H9 (cell line): ENCODE measurements at regions not wholly inside any gene's neighbourhood (a gene's known extent, or its start where the extent isn't known, plus 50 kb on each side); places are given as distances from the start of the nearest gene placed in this dataset.

Experiments
- DNase-seq: peaks from one replicate; pipeline ENCODE4 v3.0.0-alpha.2; 2017
- H2AFZ ChIP-seq: one replicate; pipeline ENCODE4 v1.6.1; 2013; ENCODE audit warnings: mild to moderate bottlenecking, low read length, control low read depth, moderate library complexity
- H2AK5ac ChIP-seq: 2 replicates; pipeline ENCODE4 v1.6.1; 2013; ENCODE audit warnings: low read length, control low read depth, mixed read lengths; ENCODE audit not compliant: insufficient read length
- H2BK120ac ChIP-seq: one replicate; pipeline ENCODE4 v1.6.1; 2013; ENCODE audit warnings: low read depth, mild to moderate bottlenecking, low read length, control low read depth, inconsistent platforms; ENCODE audit not compliant: poor library complexity, severe bottlenecking
- H2BK12ac ChIP-seq: 2 replicates; pipeline ENCODE4 v1.6.1; 2013; ENCODE audit warnings: low read length, control low read depth, mixed read lengths, low read depth; ENCODE audit not compliant: insufficient read length
- H2BK15ac ChIP-seq: 2 replicates; pipeline ENCODE4 v1.6.1; 2013; ENCODE audit warnings: low read depth, low read length, control low read depth
- H2BK20ac ChIP-seq: one replicate; pipeline ENCODE4 v1.6.1; 2013; ENCODE audit warnings: low read depth, mild to moderate bottlenecking, low read length, control low read depth, inconsistent platforms; ENCODE audit not compliant: poor library complexity, severe bottlenecking
- H2BK5ac ChIP-seq: 2 replicates; pipeline ENCODE4 v1.6.1; 2013; ENCODE audit warnings: low read length, control low read depth, mixed read lengths; ENCODE audit not compliant: insufficient read length
- H3K14ac ChIP-seq: 2 replicates; pipeline ENCODE4 v1.6.1; 2013; ENCODE audit warnings: low read length, control low read depth; ENCODE audit not compliant: insufficient read depth
- H3K18ac ChIP-seq: 2 replicates; pipeline ENCODE4 v1.6.1; 2013; ENCODE audit warnings: low read depth, mild to moderate bottlenecking, mixed read lengths, low read length, control low read depth; ENCODE audit not compliant: insufficient read length
- H3K23ac ChIP-seq: 2 replicates; pipeline ENCODE4 v1.6.1; 2013; ENCODE audit warnings: low read length, control low read depth, mixed read lengths, low read depth; ENCODE audit not compliant: insufficient read length
- H3K23me2 ChIP-seq: 2 replicates; pipeline ENCODE4 v1.6.1; 2013; ENCODE audit warnings: low read depth, mild to moderate bottlenecking, mixed read lengths, low read length, control low read depth; ENCODE audit not compliant: insufficient read length, poor library complexity, severe bottlenecking
- H3K27ac ChIP-seq: 2 replicates; pipeline ENCODE4 v1.5.1; 2013; ENCODE audit warnings: low read length, control low read depth, mixed read lengths, low read depth; ENCODE audit not compliant: insufficient read length
- H3K27me3 ChIP-seq: 2 replicates; pipeline ENCODE4 v1.6.1; 2013; ENCODE audit warnings: low read length, control low read depth, inconsistent platforms; ENCODE audit not compliant: insufficient read depth
- H3K4ac ChIP-seq: 2 replicates; pipeline ENCODE4 v1.6.1; 2013; ENCODE audit warnings: low read depth, mild to moderate bottlenecking, control low read depth, inconsistent platforms, low read length, moderate library complexity
- H3K4me1 ChIP-seq: 2 replicates; pipeline ENCODE4 v1.6.1; 2013; ENCODE audit warnings: low read length, control low read depth, inconsistent platforms; ENCODE audit not compliant: insufficient read depth
- H3K4me2 ChIP-seq: 2 replicates; pipeline ENCODE4 v1.6.1; 2013; ENCODE audit warnings: low read length, control low read depth, mixed read lengths; ENCODE audit not compliant: insufficient read length, insufficient read depth
- H3K56ac ChIP-seq: 2 replicates; pipeline ENCODE4 v1.6.1; 2013; ENCODE audit warnings: low read depth, mild to moderate bottlenecking, mixed read lengths, low read length, control low read depth; ENCODE audit not compliant: insufficient read length
- H3K79me1 ChIP-seq: 2 replicates; pipeline ENCODE4 v1.6.1; 2013; ENCODE audit warnings: low read depth, mild to moderate bottlenecking, moderate library complexity, low read length, control low read depth, inconsistent platforms; ENCODE audit not compliant: insufficient read depth, poor library complexity, severe bottlenecking
- H3K79me2 ChIP-seq: 2 replicates; pipeline ENCODE4 v1.6.1; 2013; ENCODE audit warnings: low read length, control low read depth, inconsistent platforms; ENCODE audit not compliant: insufficient read depth
- H3K9ac ChIP-seq: 2 replicates; pipeline ENCODE4 v1.6.1; 2013; ENCODE audit warnings: low read length, control low read depth, mixed read lengths; ENCODE audit not compliant: insufficient read length; ENCODE audit errors: extremely low read depth
- H3K9me3 ChIP-seq: one replicate; pipeline ENCODE4 v1.6.1; 2013; ENCODE audit warnings: low read depth, low read length, inconsistent platforms; ENCODE audit not compliant: control insufficient read depth
- H3T11ph ChIP-seq: one replicate; pipeline ENCODE4 v1.6.1; 2013; ENCODE audit warnings: mild to moderate bottlenecking, low read length, control low read depth, inconsistent platforms
- H4K20me1 ChIP-seq: one replicate; pipeline ENCODE4 v1.6.1; 2013; ENCODE audit not compliant: control insufficient read depth, insufficient read length, insufficient read depth
- H4K5ac ChIP-seq: 2 replicates; pipeline ENCODE4 v1.6.1; 2013; ENCODE audit warnings: low read depth, mild to moderate bottlenecking, mixed read lengths, low read length, control low read depth; ENCODE audit not compliant: insufficient read length
- H4K8ac ChIP-seq: replicated peaks from 2 replicates; pipeline ENCODE4 v1.6.1; 2013; ENCODE audit warnings: low read length, control low read depth, mixed read lengths, low read depth; ENCODE audit not compliant: insufficient read length
- H4K91ac ChIP-seq: 2 replicates; pipeline ENCODE4 v1.6.1; 2013; ENCODE audit warnings: low read depth, mild to moderate bottlenecking, moderate library complexity, mixed read lengths, low read length, control low read depth; ENCODE audit not compliant: insufficient read length
- H3K27ac Mint-ChIP-seq, 3 experiments: 2 replicates in 2 of 3; 3 replicates in 1 of 3; pipeline ENCODE4 v1.8.0; 2020 to 2021; ENCODE audit warnings: mixed read lengths in 3 of 3, mild to moderate bottlenecking in 1 of 3, moderate library complexity in 1 of 3
- H3K27me3 Mint-ChIP-seq: 2 replicates; pipeline ENCODE4 v1.8.0; 2021; ENCODE audit warnings: low read depth, mild to moderate bottlenecking, moderate library complexity, mixed read lengths
- H3K36me3 Mint-ChIP-seq, 3 experiments: 2 replicates in 2 of 3; 3 replicates in 1 of 3; pipeline ENCODE4 v1.8.0; 2020 to 2021; ENCODE audit warnings: low read depth in 3 of 3, mixed read lengths in 3 of 3; ENCODE audit not compliant: insufficient read depth in 1 of 3
- H3K4me1 Mint-ChIP-seq, 2 experiments: 2 replicates each; pipeline ENCODE4 v1.8.0; 2020; ENCODE audit warnings: mixed read lengths in 2 of 2
- H3K4me3 Mint-ChIP-seq, 2 experiments: 2 replicates in 1 of 2; 3 replicates in 1 of 2; pipeline ENCODE4 v1.8.0; 2020 to 2021; ENCODE audit warnings: mild to moderate bottlenecking in 2 of 2, mixed read lengths in 2 of 2, moderate library complexity in 1 of 2
- H3K9me3 Mint-ChIP-seq, 2 experiments: 2 replicates in 1 of 2; 3 replicates in 1 of 2; pipeline ENCODE4 v1.8.0; 2020; ENCODE audit warnings: mild to moderate bottlenecking in 2 of 2, mixed read lengths in 2 of 2, moderate library complexity in 1 of 2
- WGBS: extraction: QIAGEN DNeasy Blood & Tissue Kit; methylation state at CpG from one replicate; pipeline ENCODE4 v1.1.7; 2013; ENCODE audit warnings: missing lambda C conversion rate, low lambda C conversion rate, mixed read lengths; ENCODE audit not compliant: insufficient read length; ENCODE audit errors: extremely low coverage; 5-methylcytosine and 5-hydroxymethylcytosine counted together
- TF ChIP-seq, protein P1 (sequence below): fragments of 200-600 bp; sonication (generic); conservative IDR thresholded peaks from 3 replicates; pipeline ENCODE4 v1.8.0; 2021; ENCODE audit warnings: antibody characterized with exemption, mild to moderate bottlenecking

DNA sequence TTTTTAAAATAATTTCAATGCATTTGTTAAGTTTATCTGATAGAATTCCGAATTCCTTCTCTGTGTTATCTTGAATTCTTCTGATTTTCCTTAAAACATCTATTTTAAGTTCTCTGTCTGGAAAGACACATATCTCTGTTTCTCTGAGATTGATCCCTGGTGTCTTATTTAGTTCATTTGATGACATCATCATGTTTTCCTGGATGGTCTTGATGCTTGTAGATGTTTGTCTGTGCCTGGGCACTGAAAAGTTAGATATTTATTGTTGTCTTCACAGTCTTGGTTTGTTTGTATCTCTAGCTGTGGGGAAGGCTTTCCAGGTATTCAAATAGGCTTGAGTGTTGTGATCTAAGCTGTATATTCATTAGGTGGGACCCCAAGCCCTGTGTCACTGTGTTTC is 1028.8 kb downstream of the GLUD2 start:
- Histone ChIP-seq H2BK15ac (no peak overlapping the region), H3T11ph (no peak overlapping the region), H4K20me1 (no peaks in the 10 kb centered on the region), H3K79me1 (no peaks in the 10 kb centered on the region), H4K8ac (no peak overlapping the region), H2AK5ac (no peak overlapping the region), H2BK5ac (no peak overlapping the region), H3K4me2 (no peak overlapping the region), H3K23ac (no peak overlapping the region), H2BK120ac (no peak overlapping the region), H3K27ac (no peak overlapping the region), H3K4me1 (no peaks in the 10 kb centered on the region), H2BK20ac (no peak overlapping the region), H4K91ac (no peak overlapping the region), H3K23me2 (no peaks in the 10 kb centered on the region), H3K27me3 (no peaks in the 10 kb centered on the region), H3K4ac (no peak overlapping the region), H2AFZ (no peak overlapping the region), H4K5ac (no peak overlapping the region), H3K56ac (no peak overlapping the region), H2BK12ac (no peak overlapping the region), H3K14ac (no peak overlapping the region), H3K79me2 (no peaks in the 10 kb centered on the region), H3K18ac (no peak overlapping the region), H3K9me3 (no peaks in the 10 kb centered on the region), H3K9ac (no peak overlapping the region)
- TF ChIP-seq, protein P1, sequence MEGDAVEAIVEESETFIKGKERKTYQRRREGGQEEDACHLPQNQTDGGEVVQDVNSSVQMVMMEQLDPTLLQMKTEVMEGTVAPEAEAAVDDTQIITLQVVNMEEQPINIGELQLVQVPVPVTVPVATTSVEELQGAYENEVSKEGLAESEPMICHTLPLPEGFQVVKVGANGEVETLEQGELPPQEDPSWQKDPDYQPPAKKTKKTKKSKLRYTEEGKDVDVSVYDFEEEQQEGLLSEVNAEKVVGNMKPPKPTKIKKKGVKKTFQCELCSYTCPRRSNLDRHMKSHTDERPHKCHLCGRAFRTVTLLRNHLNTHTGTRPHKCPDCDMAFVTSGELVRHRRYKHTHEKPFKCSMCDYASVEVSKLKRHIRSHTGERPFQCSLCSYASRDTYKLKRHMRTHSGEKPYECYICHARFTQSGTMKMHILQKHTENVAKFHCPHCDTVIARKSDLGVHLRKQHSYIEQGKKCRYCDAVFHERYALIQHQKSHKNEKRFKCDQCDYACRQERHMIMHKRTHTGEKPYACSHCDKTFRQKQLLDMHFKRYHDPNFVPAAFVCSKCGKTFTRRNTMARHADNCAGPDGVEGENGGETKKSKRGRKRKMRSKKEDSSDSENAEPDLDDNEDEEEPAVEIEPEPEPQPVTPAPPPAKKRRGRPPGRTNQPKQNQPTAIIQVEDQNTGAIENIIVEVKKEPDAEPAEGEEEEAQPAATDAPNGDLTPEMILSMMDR = no peak
- no peak for DNase-seq
- Mint-ChIP-seq H3K9me3 (peaks cover 1 to 54% of the 10 kb centered on the region in 2 experiments; a peak in 4 of 5 replicates), H3K36me3 (peaks cover 0 to 4% (median 0%) of the 10 kb centered on the region in 3 experiments; a peak in 1 of 7 replicates), H3K4me3 (no peak overlapping the region), H3K4me1 (no peaks in the 10 kb centered on the region), H3K27ac (no peak overlapping the region), H3K27me3 (no peaks in the 10 kb centered on the region; the same call in 1 of the 2 replicates)
- WGBS = no CpG with 5 or more reads among the region's 1 CpG
